Rectal smooth muscle tissue (tissue), 1 donor: ENCODE measurements at regions not wholly inside any gene's neighbourhood (a gene's known extent, or its start where the extent isn't known, plus 50 kb on each side); places are given as distances from the start of the nearest gene placed in this dataset.

ENCODE experiments used
- H3K27ac ChIP-seq: one replicate; pipeline ENCODE4 v1.7.0; 2013; ENCODE audit warnings: low read depth, low read length, inconsistent platforms
- H3K27me3 ChIP-seq: one replicate; pipeline ENCODE4 v1.7.0; 2013; ENCODE audit warnings: low read length; ENCODE audit not compliant: control insufficient read depth, insufficient read depth
- H3K36me3 ChIP-seq: one replicate; pipeline ENCODE4 v1.7.0; 2013; ENCODE audit warnings: low read length; ENCODE audit not compliant: control insufficient read depth, insufficient read depth
- H3K4me1 ChIP-seq: one replicate; pipeline ENCODE4 v1.7.0; 2013; ENCODE audit warnings: low read length; ENCODE audit not compliant: control insufficient read depth, insufficient read depth
- H3K4me3 ChIP-seq: one replicate; pipeline ENCODE4 v1.7.0; 2013; ENCODE audit warnings: low read length
- H3K9ac ChIP-seq: one replicate; pipeline ENCODE4 v1.7.0; 2013; ENCODE audit warnings: low read length

GRCh38 chr5:96340357-96340756, 92.7 kb downstream of the PCSK1 start:
- Histone ChIP-seq H3K9ac (no peak overlapping the region), H3K4me1 (no peaks in the 10 kb centered on the region), H3K36me3 (no peaks in the 10 kb centered on the region), H3K4me3 (no peak overlapping the region), H3K27ac (no peak overlapping the region), H3K27me3 (no peaks in the 10 kb centered on the region)

GRCh38 chr5:96339862-96340261, 93.2 kb downstream of the PCSK1 start:
- H3K4me3 ChIP-seq = no peak overlapping the region
- no peak overlapping the region for H3K27ac ChIP-seq
- no peaks in the 10 kb centered on the region for H3K27me3 ChIP-seq
- H3K9ac ChIP-seq = no peak overlapping the region
- H3K4me1 ChIP-seq = no peaks in the 10 kb centered on the region
- H3K36me3 ChIP-seq = no peaks in the 10 kb centered on the region

- H3K9ac ChIP-seq = no peak overlapping the region
- H3K4me3 ChIP-seq = no peak overlapping the region
- H3K27ac ChIP-seq = no peak overlapping the region
- no peaks in the 10 kb centered on the region for H3K36me3 ChIP-seq
- no peaks in the 10 kb centered on the region for H3K27me3 ChIP-seq
- H3K4me1 ChIP-seq = no peaks in the 10 kb centered on the region
Measured at GRCh38 chr5:96338624-96339415, 94.2 kb downstream of the PCSK1 start.

- Histone ChIP-seq H3K27me3 (no peaks in the 10 kb centered on the region), H3K9ac (no peak overlapping the region), H3K4me1 (no peaks in the 10 kb centered on the region), H3K4me3 (no peak overlapping the region), H3K27ac (no peak overlapping the region), H3K36me3 (no peaks in the 10 kb centered on the region)
Measured at GRCh38 chr5:96338091-96338490, 95.0 kb downstream of the PCSK1 start.

- Histone ChIP-seq H3K36me3 (no peaks in the 10 kb centered on the region), H3K27me3 (no peaks in the 10 kb centered on the region), H3K4me3 (no peak overlapping the region), H3K4me1 (no peaks in the 10 kb centered on the region), H3K27ac (no peak overlapping the region), H3K9ac (no peak overlapping the region)
Measured at GRCh38 chr5:96337048-96337781, 95.8 kb downstream of the PCSK1 start.

GRCh38 chr5:96336351-96336985, 96.6 kb downstream of the PCSK1 start:
- Histone ChIP-seq H3K4me3 (no peak overlapping the region), H3K27me3 (no peaks in the 10 kb centered on the region), H3K36me3 (no peaks in the 10 kb centered on the region), H3K4me1 (no peaks in the 10 kb centered on the region), H3K9ac (no peak overlapping the region), H3K27ac (no peak overlapping the region)

GRCh38 chr5:96335873-96336272, 97.2 kb downstream of the PCSK1 start:
- H3K27ac ChIP-seq = no peak overlapping the region
- H3K9ac ChIP-seq = no peak overlapping the region
- no peak overlapping the region for H3K4me3 ChIP-seq
- H3K4me1 ChIP-seq = no peaks in the 10 kb centered on the region
- H3K27me3 ChIP-seq = no peaks in the 10 kb centered on the region
- no peaks in the 10 kb centered on the region for H3K36me3 ChIP-seq

GRCh38 chr5:96333391-96333790, 99.7 kb downstream of the PCSK1 start:
- Histone ChIP-seq H3K4me3 (no peak overlapping the region), H3K9ac (no peak overlapping the region), H3K27ac (no peak overlapping the region), H3K4me1 (no peaks in the 10 kb centered on the region), H3K36me3 (no peaks in the 10 kb centered on the region), H3K27me3 (no peaks in the 10 kb centered on the region)

GRCh38 chr5:96332535-96333366, 100.3 kb downstream of the PCSK1 start:
- Histone ChIP-seq H3K27me3 (no peaks in the 10 kb centered on the region), H3K9ac (no peak overlapping the region), H3K36me3 (no peaks in the 10 kb centered on the region), H3K4me3 (no peak overlapping the region), H3K4me1 (no peaks in the 10 kb centered on the region), H3K27ac (no peak overlapping the region)

GRCh38 chr5:96331681-96332361, 101.2 kb downstream of the PCSK1 start:
- H3K36me3 ChIP-seq = no peaks in the 10 kb centered on the region
- H3K4me1 ChIP-seq = no peaks in the 10 kb centered on the region
- H3K27ac ChIP-seq = no peak overlapping the region
- H3K9ac ChIP-seq = no peak overlapping the region
- H3K27me3 ChIP-seq = no peaks in the 10 kb centered on the region
- H3K4me3 ChIP-seq = no peak overlapping the region

GRCh38 chr5:96331210-96331609, 101.8 kb downstream of the PCSK1 start:
- H3K4me1 ChIP-seq = no peaks in the 10 kb centered on the region
- H3K36me3 ChIP-seq = no peaks in the 10 kb centered on the region
- no peaks in the 10 kb centered on the region for H3K27me3 ChIP-seq
- no peak overlapping the region for H3K27ac ChIP-seq
- no peak overlapping the region for H3K9ac ChIP-seq
- H3K4me3 ChIP-seq = no peak overlapping the region
